A673 (cell line): ENCODE measurements at regions not wholly inside any gene's neighbourhood (a gene's known extent, or its start where the extent isn't known, plus 50 kb on each side); places are given as distances from the start of the nearest gene placed in this dataset.

Experiments
- BruUV-seq: library from RNA; stranded (reverse); fragments of 400-500 nt; replicated peaks from 2 replicates; lab custom pipeline; 2021; lab: Mats Ljungman, UMichigan
- CTCF ChIA-PET: fragments of 300-600 bp; sonication (Branson Sonifier 250); formaldehyde crosslinking; loops from one replicate; lab custom pipeline; 2022; ENCODE audit warnings: antibody characterized with exemption; lab: Charles Lee
- POLR2A ChIA-PET: fragments of 300-600 bp; sonication (Branson Sonifier 250); formaldehyde crosslinking; loops from one replicate; lab custom pipeline; 2022; ENCODE audit warnings: antibody characterized with exemption; ENCODE audit not compliant: low non-redundant PET; lab: Charles Lee
- DNase-seq: peaks from one replicate; pipeline ENCODE4 v3.0.0-alpha.2; 2015; ENCODE audit warnings: low spot score
- H3K27ac ChIP-seq: fragments of 200-600 bp; sonication (generic); 2 replicates; pipeline ENCODE4 v1.5.1; 2016; ENCODE audit warnings: mixed run types, low read depth, mild to moderate bottlenecking, mixed read lengths, antibody characterized with exemption, low read length; ENCODE audit not compliant: poor library complexity, severe bottlenecking
- H3K27me3 ChIP-seq: fragments of 200-600 bp; sonication (generic); replicated peaks from 2 replicates; pipeline ENCODE4 v1.6.1; 2017; ENCODE audit warnings: mixed run types, low read depth, mild to moderate bottlenecking, mixed read lengths, antibody characterized with exemption, low read length; ENCODE audit not compliant: insufficient read depth, poor library complexity
- H3K36me3 ChIP-seq: fragments of 200-600 bp; sonication (generic); 2 replicates; pipeline ENCODE4 v1.6.1; 2016; ENCODE audit warnings: mixed run types, mild to moderate bottlenecking, mixed read lengths, antibody characterized with exemption, low read length; ENCODE audit not compliant: insufficient read depth, poor library complexity, severe bottlenecking
- H3K4me1 ChIP-seq: fragments of 200-600 bp; sonication (generic); 2 replicates; pipeline ENCODE4 v1.6.1; 2017; ENCODE audit warnings: mixed run types, mild to moderate bottlenecking, mixed read lengths, antibody characterized with exemption, low read length; ENCODE audit not compliant: insufficient read depth, poor library complexity, severe bottlenecking
- H3K4me3 ChIP-seq: fragments of 200-600 bp; sonication (generic); 2 replicates; pipeline ENCODE4 v1.5.1; 2016; ENCODE audit warnings: low read depth, mixed run types, mild to moderate bottlenecking, mixed read lengths, low read length; ENCODE audit not compliant: poor library complexity, severe bottlenecking
- H3K9me3 ChIP-seq: fragments of 200-600 bp; sonication (generic); 2 replicates; pipeline ENCODE4 v1.6.1; 2016; ENCODE audit warnings: mixed run types, low read depth, mild to moderate bottlenecking, mixed read lengths, antibody characterized with exemption, low read length; ENCODE audit not compliant: poor library complexity, severe bottlenecking
- EZH2 ChIP-seq: fragments of 200-600 bp; sonication (generic); IDR thresholded peaks from 2 replicates; pipeline ENCODE4 v1.6.1; 2017; ENCODE audit warnings: borderline replicate concordance, low read depth, mild to moderate bottlenecking, mixed read lengths, antibody characterized with exemption, low read length; ENCODE audit not compliant: poor library complexity, severe bottlenecking
- intact Hi-C: fragments of 100-400 bp; cut with micrococcal nuclease; formaldehyde crosslinking; loops from one replicate; pipeline ENCODE4 v1.10.0; 2022; ENCODE audit not compliant: unreplicated experiment
- TF ChIP-seq, protein P1 (sequence below): fragments of 300-800, 200-600 bp; sonication (generic); conservative IDR thresholded peaks from 2 replicates; pipeline ENCODE4 v1.5.1; 2017; ENCODE audit warnings: low read depth, mild to moderate bottlenecking, antibody characterized with exemption, low read length, moderate library complexity, mixed read lengths

DNA sequence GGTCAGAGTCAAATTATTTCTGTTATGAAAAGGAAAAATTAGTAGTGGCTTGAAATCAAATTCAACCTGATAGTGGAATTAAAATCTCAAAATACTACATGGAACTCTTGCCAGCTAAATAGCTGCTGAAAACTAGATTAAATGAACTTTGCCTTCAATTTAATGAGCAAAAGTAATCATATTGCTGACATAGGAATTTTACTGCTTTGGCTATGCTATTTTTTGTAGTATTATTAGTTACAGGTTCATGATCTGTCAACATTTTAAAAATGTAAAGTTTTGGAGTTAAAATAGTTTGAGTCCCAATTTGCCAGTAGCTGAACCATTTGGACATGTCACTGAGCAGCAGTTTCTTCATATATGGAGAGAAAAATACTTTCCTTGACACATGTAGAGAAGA is 81.4 kb downstream of the RERGL start:
- no TSS peak for BruUV-seq
- POLR2A ChIA-PET = no interaction called here

DNA sequence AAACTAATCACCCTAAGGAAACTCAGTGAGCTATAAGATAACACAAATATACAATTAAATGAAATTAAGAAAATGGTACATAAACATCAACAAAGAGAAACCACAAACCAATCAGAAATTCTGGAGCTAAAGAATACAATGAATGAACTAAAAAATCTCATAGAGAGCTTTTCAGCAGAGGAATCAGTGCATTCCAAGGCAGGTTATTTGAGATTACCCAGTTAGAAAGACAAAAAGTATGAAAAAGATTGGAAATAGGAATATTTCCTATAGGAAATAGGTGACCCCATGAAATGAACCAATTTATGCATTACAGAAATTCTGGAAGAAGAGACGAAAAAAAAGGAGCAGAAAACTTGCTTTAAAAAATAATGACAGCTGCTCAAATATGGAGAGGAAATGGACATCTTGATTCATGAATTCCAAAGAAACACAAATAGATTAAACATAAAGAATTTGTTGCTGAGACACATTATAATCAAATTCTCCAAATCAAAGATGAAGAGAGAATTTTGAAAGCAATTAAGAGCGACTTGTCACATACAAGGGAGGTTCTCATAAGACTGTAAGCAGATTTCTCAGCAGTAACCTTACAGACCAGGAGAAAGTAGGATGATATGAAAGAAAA is 90.7 kb downstream of the RERGL start:
- H3K4me1 ChIP-seq = no peaks in the 10 kb centered on the region
- H3K9me3 ChIP-seq = peaks cover 27% of the 10 kb centered on the region
- no peak overlapping the region for H3K27ac ChIP-seq
- intact Hi-C loops = loop anchor here (10.0 kb wide), 2 partner anchors 354 to 1924 kb away; no protein-coding TSS in a partner anchor
- H3K36me3 ChIP-seq = no peaks in the 10 kb centered on the region
- H3K4me3 ChIP-seq = no peak overlapping the region
- POLR2A ChIA-PET = no interaction called here
- H3K27me3 ChIP-seq = no peaks in the 10 kb centered on the region
- CTCF ChIA-PET = no interaction called here
- no peak for TF ChIP-seq EZH2
- TF ChIP-seq, protein P1, sequence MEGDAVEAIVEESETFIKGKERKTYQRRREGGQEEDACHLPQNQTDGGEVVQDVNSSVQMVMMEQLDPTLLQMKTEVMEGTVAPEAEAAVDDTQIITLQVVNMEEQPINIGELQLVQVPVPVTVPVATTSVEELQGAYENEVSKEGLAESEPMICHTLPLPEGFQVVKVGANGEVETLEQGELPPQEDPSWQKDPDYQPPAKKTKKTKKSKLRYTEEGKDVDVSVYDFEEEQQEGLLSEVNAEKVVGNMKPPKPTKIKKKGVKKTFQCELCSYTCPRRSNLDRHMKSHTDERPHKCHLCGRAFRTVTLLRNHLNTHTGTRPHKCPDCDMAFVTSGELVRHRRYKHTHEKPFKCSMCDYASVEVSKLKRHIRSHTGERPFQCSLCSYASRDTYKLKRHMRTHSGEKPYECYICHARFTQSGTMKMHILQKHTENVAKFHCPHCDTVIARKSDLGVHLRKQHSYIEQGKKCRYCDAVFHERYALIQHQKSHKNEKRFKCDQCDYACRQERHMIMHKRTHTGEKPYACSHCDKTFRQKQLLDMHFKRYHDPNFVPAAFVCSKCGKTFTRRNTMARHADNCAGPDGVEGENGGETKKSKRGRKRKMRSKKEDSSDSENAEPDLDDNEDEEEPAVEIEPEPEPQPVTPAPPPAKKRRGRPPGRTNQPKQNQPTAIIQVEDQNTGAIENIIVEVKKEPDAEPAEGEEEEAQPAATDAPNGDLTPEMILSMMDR = no peak
- no peak for DNase-seq
- no TSS peak for BruUV-seq

More for the DNA sequence above, 81.4 kb downstream of the RERGL start:
- CTCF ChIA-PET = no interaction called here
- Histone ChIP-seq H3K27ac (no peak overlapping the region), H3K4me1 (no peaks in the 10 kb centered on the region), H3K36me3 (no peaks in the 10 kb centered on the region), H3K27me3 (no peaks in the 10 kb centered on the region), H3K9me3 (no peaks in the 10 kb centered on the region), H3K4me3 (no peak overlapping the region)
- intact Hi-C loops = no loop called here
- DNase-seq = no peak
- no peak for TF ChIP-seq EZH2
- TF ChIP-seq, protein P1 = no peak

DNA sequence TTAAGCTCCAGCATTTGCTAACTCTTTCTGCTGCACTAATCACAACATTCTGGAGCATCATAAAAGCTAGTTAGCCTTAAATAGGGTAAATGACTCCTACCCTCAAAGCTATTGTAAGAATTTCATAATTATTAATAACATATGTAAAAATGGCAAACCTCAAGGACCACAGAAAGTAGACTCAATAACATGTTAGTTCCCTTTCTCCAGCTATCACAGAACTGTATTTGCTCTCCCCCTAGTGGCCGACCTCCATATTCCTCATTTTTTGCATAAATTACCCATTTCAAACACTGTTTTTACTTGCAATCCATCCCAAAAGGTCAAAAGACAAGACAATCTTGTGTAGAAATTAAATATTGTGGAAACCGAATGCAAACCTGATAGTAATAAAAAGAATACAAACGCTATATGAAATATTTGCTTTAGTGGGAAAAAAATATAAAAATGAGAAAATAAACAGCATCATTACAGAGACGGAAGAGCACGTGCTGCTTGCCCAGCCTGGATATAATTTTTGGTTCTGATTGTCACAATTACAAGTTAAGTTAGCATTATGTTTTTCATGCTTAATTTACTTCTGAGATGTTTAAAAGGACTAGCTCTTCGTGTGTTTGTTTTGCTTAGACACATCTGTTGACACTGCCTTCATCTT is 97.9 kb downstream of the RERGL start:
- BruUV-seq = no TSS peak
- ChIA-PET POLR2A (no interaction called here), CTCF (interaction anchor here (0.9 kb wide), 1 partner anchor 9 kb away, joined by 3 read pairs; no protein-coding TSS in a partner anchor)
- no peaks in the 10 kb centered on the region for H3K36me3 ChIP-seq
- H3K9me3 ChIP-seq = no peaks in the 10 kb centered on the region
- peak; percentile 77 for DNase-seq
- intact Hi-C loops = loop anchor here (5.0 to 10.0 kb wide), 3 partner anchors 347 to 1917 kb away; no protein-coding TSS in a partner anchor
- no peak overlapping the region for H3K4me3 ChIP-seq
- no peak for TF ChIP-seq EZH2
- TF ChIP-seq, protein P1 = peak; percentile 88
- no peaks in the 10 kb centered on the region for H3K27me3 ChIP-seq
- no peak overlapping the region for H3K27ac ChIP-seq
- H3K4me1 ChIP-seq = no peaks in the 10 kb centered on the region
